DMS53 (cell line): ENCODE measurements at regions not wholly inside any gene's neighbourhood (a gene's known extent, or its start where the extent isn't known, plus 50 kb on each side); places are given as distances from the start of the nearest gene placed in this dataset.

Experiments used
- DNase-seq: peaks from one replicate; lab custom pipeline; 2025; lab: John Stamatoyannopoulos, UW

- DNase-seq: no peak
Observed at GRCh38 chr10:132485391-132485790, 52.2 kb upstream of the INPP5A start.

GRCh38 chr10:132486539-132487121 is 51.0 kb upstream of the INPP5A start:
- DNase-seq: no peak

GRCh38 chr10:132487241-132488135 is 50.1 kb upstream of the INPP5A start:
- peak; percentile 22 for DNase-seq
